ENCODE measurements at regions not wholly inside any gene's neighbourhood (a gene's known extent, or its start where the extent isn't known, plus 50 kb on each side); places are given as distances from the start of the nearest gene placed in this dataset.

GRCh38 chr6:4309540-4309939 lies 174.2 kb upstream of the ECI2 start:
- in situ Hi-C loops (cut with MboI; ENCODE audit: low sequenced_read_pairs), result no loop called here

- in situ Hi-C loops (cut with MboI; ENCODE audit: low sequenced_read_pairs), result no loop called here
Measured at GRCh38 chr6:4308364-4308763, 173.0 kb upstream of the ECI2 start.

- in situ Hi-C loops (cut with MboI; ENCODE audit: low sequenced_read_pairs), result no loop called here
Measured at GRCh38 chr6:4304927-4305455, 169.6 kb upstream of the ECI2 start.

GRCh38 chr6:4303638-4304037 lies 168.3 kb upstream of the ECI2 start:
- in situ Hi-C loops (cut with MboI; ENCODE audit: low sequenced_read_pairs), result no loop called here

GRCh38 chr6:4302524-4302923 lies 167.1 kb upstream of the ECI2 start:
- in situ Hi-C loops (cut with MboI; ENCODE audit: low sequenced_read_pairs), result no loop called here

- in situ Hi-C loops (cut with MboI; ENCODE audit: low sequenced_read_pairs), result no loop called here
Measured at GRCh38 chr6:4301871-4302270, 166.5 kb upstream of the ECI2 start.

GRCh38 chr6:4300917-4301316 lies 165.5 kb upstream of the ECI2 start:
- in situ Hi-C loops (cut with MboI; ENCODE audit: low sequenced_read_pairs), result no loop called here

GRCh38 chr6:4299476-4299875 lies 164.1 kb upstream of the ECI2 start:
- in situ Hi-C loops (cut with MboI; ENCODE audit: low sequenced_read_pairs), result no loop called here

- in situ Hi-C loops (cut with MboI; ENCODE audit: low sequenced_read_pairs), result no loop called here
Measured at GRCh38 chr6:4297348-4297747, 162.0 kb upstream of the ECI2 start.

GRCh38 chr6:4296552-4296951 lies 161.2 kb upstream of the ECI2 start:
- in situ Hi-C loops (cut with MboI; ENCODE audit: low sequenced_read_pairs), result no loop called here

GRCh38 chr6:4295783-4296155 lies 160.4 kb upstream of the ECI2 start:
- in situ Hi-C loops (cut with MboI; ENCODE audit: low sequenced_read_pairs), result no loop called here

- in situ Hi-C loops (cut with MboI; ENCODE audit: low sequenced_read_pairs), result no loop called here
Measured at GRCh38 chr6:4295058-4295782, 159.8 kb upstream of the ECI2 start.

GRCh38 chr6:4294636-4295035 lies 159.3 kb upstream of the ECI2 start:
- in situ Hi-C loops (cut with MboI; ENCODE audit: low sequenced_read_pairs), result no loop called here

GRCh38 chr6:4291453-4292403 lies 156.4 kb upstream of the ECI2 start:
- in situ Hi-C loops (cut with MboI; ENCODE audit: low sequenced_read_pairs), result no loop called here

- in situ Hi-C loops (cut with MboI; ENCODE audit: low sequenced_read_pairs), result no loop called here
Measured at GRCh38 chr6:4289770-4290320, 154.5 kb upstream of the ECI2 start.

GRCh38 chr6:4287811-4288244 lies 152.5 kb upstream of the ECI2 start:
- in situ Hi-C loops (cut with MboI; ENCODE audit: low sequenced_read_pairs), result no loop called here

- in situ Hi-C loops (cut with MboI; ENCODE audit: low sequenced_read_pairs), result no loop called here
Measured at GRCh38 chr6:4287372-4287771, 152.0 kb upstream of the ECI2 start.

- in situ Hi-C loops (cut with MboI; ENCODE audit: low sequenced_read_pairs), result no loop called here
Measured at GRCh38 chr6:4282926-4283325, 147.6 kb upstream of the ECI2 start.

GRCh38 chr6:4281341-4282293 lies 146.2 kb upstream of the ECI2 start:
- in situ Hi-C loops (cut with MboI; ENCODE audit: low sequenced_read_pairs), result no loop called here

GRCh38 chr6:4280707-4281106 lies 145.3 kb upstream of the ECI2 start:
- in situ Hi-C loops (cut with MboI; ENCODE audit: low sequenced_read_pairs), result no loop called here
